H1 (cell line): ENCODE measurements at regions not wholly inside any gene's neighbourhood (a gene's known extent, or its start where the extent isn't known, plus 50 kb on each side); places are given as distances from the start of the nearest gene placed in this dataset.

ENCODE experiments used
- BCL11A ChIP-seq, 2 experiments: IDR thresholded peaks; one replicate each; pipeline ENCODE4 v1.6.1; 2011; ENCODE audit warnings: low read depth in 2 of 2, low read length in 2 of 2, mild to moderate bottlenecking in 2 of 2
- CEBPB ChIP-seq: IDR thresholded peaks from 2 replicates; pipeline ENCODE4 v1.6.1; 2012; ENCODE audit warnings: low read depth, low read length
- CTBP2 ChIP-seq: IDR thresholded peaks from 2 replicates; pipeline ENCODE4 v1.7.0; 2011; ENCODE audit warnings: borderline replicate concordance, mild to moderate bottlenecking, moderate library complexity, mixed read lengths, low read length; ENCODE audit not compliant: insufficient read depth, insufficient read length
- EGR1 ChIP-seq: IDR thresholded peaks from 2 replicates; pipeline ENCODE4 v1.6.1; 2011; ENCODE audit warnings: low read depth, low read length, borderline replicate concordance
- EP300 ChIP-seq, 2 experiments: IDR thresholded peaks; 1 replicate in 1 of 2; 2 replicates in 1 of 2; pipeline ENCODE4 v1.6.1; 2011 to 2012; ENCODE audit warnings: low read depth in 2 of 2, low read length in 2 of 2, mild to moderate bottlenecking in 2 of 2, borderline replicate concordance in 1 of 2, inconsistent platforms in 1 of 2, moderate library complexity in 1 of 2
- HDAC6 ChIP-seq: IDR thresholded peaks from one replicate; pipeline ENCODE4 v1.7.1; 2012; ENCODE audit warnings: low read depth, mild to moderate bottlenecking, inconsistent platforms, low read length, moderate library complexity
- RAD21 ChIP-seq, 2 experiments: IDR thresholded peaks in 1 of 2; conservative IDR thresholded peaks in 1 of 2; 2 replicates each; pipeline ENCODE4 v1.6.1; 2011; ENCODE audit warnings: low read depth in 2 of 2, low read length in 2 of 2, improper control_type of control experiment in 1 of 2, inconsistent platforms in 1 of 2, mild to moderate bottlenecking in 1 of 2, moderate library complexity in 1 of 2
- RFX5 ChIP-seq: IDR thresholded peaks from 2 replicates; pipeline ENCODE4 v1.6.1; 2011; ENCODE audit warnings: low read depth, low read length, improper control_type of control experiment, borderline replicate concordance
- TCF12 ChIP-seq: IDR thresholded peaks from 2 replicates; pipeline ENCODE4 v1.6.1; 2011; ENCODE audit warnings: low read depth, mild to moderate bottlenecking, low read length

- TF ChIP-seq CEBPB (no peak), EGR1 (no peak), HDAC6 (no peak), EP300 (IDR thresholded peaks at IDR 0.05; ENCODE audit: borderline replicate concordance in 1 of 2, low read depth in 2 of 2, low read length in 2 of 2) (no peak), RFX5 (no peak), CTBP2 (no peak), RAD21 (IDR thresholded peaks at IDR 0.05 in 1 of 2, conservative IDR thresholded peaks at IDR 0.05 in 1 of 2; ENCODE audit: low read depth in 2 of 2, low read length in 2 of 2) (no peak), BCL11A (IDR thresholded peaks at IDR 0.05; ENCODE audit: low read depth in 2 of 2, low read length in 2 of 2) (no peak), TCF12 (no peak)
Observed at GRCh38 chr16:86395477-86395876, 114.8 kb upstream of the FOXF1 start (continued).
